ENCODE measurements at regions not wholly inside any gene's neighbourhood (a gene's known extent, or its start where the extent isn't known, plus 50 kb on each side); places are given as distances from the start of the nearest gene placed in this dataset.

- no peaks in the 10 kb centered on the region for H3K9me3 Mint-ChIP-seq
- no peak overlapping the region for H3K56ac ChIP-seq (ENCODE audit: insufficient read length, low read depth, low read length)
- DNase-seq, result no peak
- H2AFZ ChIP-seq (ENCODE audit: low read length), result no peak overlapping the region
- H3K9ac ChIP-seq (ENCODE audit: extremely low read depth, insufficient read length, low read length), result no peak overlapping the region
- H3K23ac ChIP-seq (ENCODE audit: insufficient read length, low read depth, low read length), result no peak overlapping the region
- peaks cover 0 to 4% of the 10 kb centered on the region in 2 experiments; a peak in 1 of 4 replicates for H3K4me1 Mint-ChIP-seq
- no peak overlapping the region for H3K27ac Mint-ChIP-seq
- H3K4me2 ChIP-seq (ENCODE audit: insufficient read depth, insufficient read length, low read length), result no peak overlapping the region
- H3T11ph ChIP-seq (ENCODE audit: low read length), result no peak overlapping the region
- H2AK5ac ChIP-seq (ENCODE audit: insufficient read length, low read length), result no peak overlapping the region
- H2BK15ac ChIP-seq (ENCODE audit: low read depth, low read length), result no peak overlapping the region
- no peak overlapping the region for H4K5ac ChIP-seq (ENCODE audit: insufficient read length, low read depth, low read length)
- no peak overlapping the region for H2BK5ac ChIP-seq (ENCODE audit: insufficient read length, low read length)
- TF ChIP-seq CTCF (conservative IDR thresholded peaks at IDR 0.05), result no peak
- no peak overlapping the region for H3K4me3 Mint-ChIP-seq
- no peaks in the 10 kb centered on the region for H3K27me3 ChIP-seq (ENCODE audit: insufficient read depth, low read length)
- no peaks in the 10 kb centered on the region for H3K79me2 ChIP-seq (ENCODE audit: insufficient read depth, low read length)
- no peaks in the 10 kb centered on the region for H3K79me1 ChIP-seq (ENCODE audit: insufficient read depth, low read depth, low read length, poor library complexity, severe bottlenecking)
- H4K91ac ChIP-seq (ENCODE audit: insufficient read length, low read depth, low read length), result no peak overlapping the region
- H3K27me3 Mint-ChIP-seq (ENCODE audit: low read depth), result no peaks in the 10 kb centered on the region
- no peak overlapping the region for H2BK12ac ChIP-seq (ENCODE audit: insufficient read length, low read depth, low read length)
- H3K27ac ChIP-seq (ENCODE audit: insufficient read length, low read depth, low read length), result no peak overlapping the region
- H3K14ac ChIP-seq (ENCODE audit: insufficient read depth, low read length), result no peak overlapping the region
- no peak overlapping the region for H4K8ac ChIP-seq (replicated peaks; ENCODE audit: insufficient read length, low read depth, low read length)
- no peaks in the 10 kb centered on the region for H3K4me1 ChIP-seq (ENCODE audit: insufficient read depth, low read length)
- no CpG with 5 or more reads among the region's 1 CpG for WGBS (ENCODE audit: extremely low coverage, insufficient read length, low lambda C conversion rate)
- no peak overlapping the region for H3K4ac ChIP-seq (ENCODE audit: low read depth, low read length)
- H3K36me3 Mint-ChIP-seq (ENCODE audit: insufficient read depth in 1 of 3, low read depth in 3 of 3), result no peaks in the 10 kb centered on the region
- no peaks in the 10 kb centered on the region for H3K9me3 ChIP-seq (ENCODE audit: control insufficient read depth, low read depth, low read length)
- no peak overlapping the region for H3K18ac ChIP-seq (ENCODE audit: insufficient read length, low read depth, low read length)
- no peaks in the 10 kb centered on the region for H3K23me2 ChIP-seq (ENCODE audit: insufficient read length, low read depth, low read length, poor library complexity, severe bottlenecking)
- no peak overlapping the region for H2BK20ac ChIP-seq (ENCODE audit: low read depth, low read length, poor library complexity, severe bottlenecking)
- no peak overlapping the region for H2BK120ac ChIP-seq (ENCODE audit: low read depth, low read length, poor library complexity, severe bottlenecking)
- no peaks in the 10 kb centered on the region for H4K20me1 ChIP-seq (ENCODE audit: control insufficient read depth, insufficient read depth, insufficient read length)
Measured at GRCh38 chr5:19104948-19105347, 883.1 kb downstream of the CDH18 start.

Data from H9 (cell line).